OCI-LY7 (cell line): ENCODE measurements at regions not wholly inside any gene's neighbourhood (a gene's known extent, or its start where the extent isn't known, plus 50 kb on each side); places are given as distances from the start of the nearest gene placed in this dataset.

ENCODE experiments used
- BruUV-seq: library from RNA; stranded (reverse); fragments of 400-500 nt; replicated peaks from 2 replicates; lab custom pipeline; 2021; lab: Mats Ljungman, UMichigan
- CTCF ChIA-PET: fragments of 300-600 bp; sonication (Branson Sonifier 250); formaldehyde crosslinking; loops from one replicate; lab custom pipeline; 2022; ENCODE audit warnings: antibody characterized with exemption; ENCODE audit not compliant: unreplicated experiment; lab: Charles Lee
- POLR2A ChIA-PET: fragments of 300-600 bp; sonication (Branson Sonifier 250); formaldehyde crosslinking; loops from one replicate; lab custom pipeline; 2022; ENCODE audit warnings: antibody characterized with exemption; lab: Charles Lee
- DNase-seq: peaks from one replicate; pipeline ENCODE4 v3.0.0-alpha.2; 2015; ENCODE audit warnings: low spot score
- H2AFZ ChIP-seq: fragments of 200-600 bp; sonication (generic), shearing (Covaris generic); 2 replicates; pipeline ENCODE4 v1.6.1; 2014; ENCODE audit warnings: mild to moderate bottlenecking, antibody characterized with exemption, low read length, moderate library complexity
- H3K27ac ChIP-seq: fragments of 200-600 bp; sonication (generic); 2 replicates; pipeline ENCODE4 v1.5.1; 2014; ENCODE audit warnings: mixed run types, low read depth, mild to moderate bottlenecking, moderate library complexity, low read length, inconsistent platforms; ENCODE audit not compliant: poor library complexity, severe bottlenecking
- H3K36me3 ChIP-seq: fragments of 200-600 bp; sonication (generic); 2 replicates; pipeline ENCODE4 v1.6.1; 2014; ENCODE audit warnings: mild to moderate bottlenecking, antibody characterized with exemption, low read length, moderate library complexity, mixed read lengths; ENCODE audit not compliant: insufficient read depth
- H3K4me1 ChIP-seq: fragments of 200-600 bp; sonication (generic); 2 replicates; pipeline ENCODE4 v1.5.1; 2014; ENCODE audit warnings: mild to moderate bottlenecking, low read length; ENCODE audit not compliant: insufficient read depth, poor library complexity, severe bottlenecking
- H3K4me2 ChIP-seq: fragments of 200-600 bp; sonication (generic); 2 replicates; pipeline ENCODE4 v1.6.1; 2014; ENCODE audit warnings: mild to moderate bottlenecking, low read length
- H3K4me3 ChIP-seq: fragments of 200-600 bp; sonication (generic); 2 replicates; pipeline ENCODE4 v1.5.1; 2014; ENCODE audit warnings: mild to moderate bottlenecking, low read depth, low read length; ENCODE audit not compliant: poor library complexity, severe bottlenecking
- H3K79me2 ChIP-seq: fragments of 200-600 bp; sonication (generic); 2 replicates; pipeline ENCODE4 v1.6.1; 2016; ENCODE audit warnings: low read depth, mild to moderate bottlenecking, low read length, moderate library complexity, mixed read lengths; ENCODE audit not compliant: insufficient read depth
- H3K9me2 ChIP-seq: fragments of 200-600 bp; sonication (generic); 2 replicates; pipeline ENCODE4 v1.6.1; 2016; ENCODE audit warnings: mild to moderate bottlenecking, low read length, mixed read lengths; ENCODE audit not compliant: insufficient read depth
- H3K9me3 ChIP-seq: fragments of 200-600 bp; sonication (generic); 2 replicates; pipeline ENCODE4 v1.6.1; 2014; ENCODE audit warnings: mild to moderate bottlenecking, mixed run types, low read length, mixed read lengths
- H4K20me1 ChIP-seq: fragments of 200-600 bp; sonication (generic); 2 replicates; pipeline ENCODE4 v1.6.1; 2014; ENCODE audit warnings: mild to moderate bottlenecking, antibody characterized with exemption, low read length, moderate library complexity, mixed read lengths; ENCODE audit not compliant: insufficient read depth
- EZH2phosphoT487 ChIP-seq: fragments of 200-600 bp; sonication (generic); IDR thresholded peaks from 2 replicates; pipeline ENCODE4 v1.6.1; 2018; ENCODE audit warnings: low read depth, borderline replicate concordance, mild to moderate bottlenecking, mixed run types, antibody characterized with exemption, low read length, moderate library complexity, mixed read lengths
- intact Hi-C: fragments of 100-400 bp; cut with micrococcal nuclease; formaldehyde crosslinking; loops from one replicate; pipeline ENCODE4 v1.10.0; 2022; ENCODE audit not compliant: unreplicated experiment
- TF ChIP-seq, protein P1 (sequence below): fragments of 200-600 bp; sonication (generic); conservative IDR thresholded peaks from 2 replicates; pipeline ENCODE4 v1.5.1; 2014; ENCODE audit warnings: mild to moderate bottlenecking, antibody characterized with exemption, low read length, moderate library complexity, mixed read lengths

DNA sequence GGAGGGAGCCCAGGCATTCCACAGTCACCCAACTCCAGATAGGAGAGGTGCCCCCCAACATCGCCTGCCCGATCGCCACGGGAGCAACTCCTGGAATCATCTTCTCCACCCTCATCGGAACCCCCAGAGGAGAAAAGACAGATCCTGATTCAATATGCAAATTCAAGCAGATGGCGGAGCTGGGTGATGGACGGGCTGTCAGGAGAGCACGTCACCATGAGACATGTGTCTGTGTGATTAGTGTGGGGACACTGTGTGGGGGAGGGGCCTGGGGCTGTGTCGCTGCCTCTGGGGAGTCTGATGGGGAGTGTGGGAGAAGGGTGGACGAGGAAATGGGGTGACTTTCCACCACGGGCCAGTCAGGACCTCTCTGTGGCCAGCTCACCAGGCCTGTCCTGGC lies 90.2 kb upstream of the CSF3R start:
- no peak overlapping the region for H2AFZ ChIP-seq
- intact Hi-C loops, result no loop called here
- no peaks in the 10 kb centered on the region for H3K9me3 ChIP-seq
- H3K9me2 ChIP-seq, result no peaks in the 10 kb centered on the region
- H3K36me3 ChIP-seq, result no peaks in the 10 kb centered on the region
- H3K79me2 ChIP-seq, result no peaks in the 10 kb centered on the region
- H3K4me2 ChIP-seq, result no peak overlapping the region
- DNase-seq, result no peak
- POLR2A ChIA-PET, result no interaction called here
- H4K20me1 ChIP-seq, result no peaks in the 10 kb centered on the region
- BruUV-seq, result no TSS peak
- no peaks in the 10 kb centered on the region for H3K4me1 ChIP-seq
- no peak overlapping the region for H3K27ac ChIP-seq
- CTCF ChIA-PET, result no interaction called here
- no peak overlapping the region for H3K4me3 ChIP-seq
- TF ChIP-seq, protein P1, sequence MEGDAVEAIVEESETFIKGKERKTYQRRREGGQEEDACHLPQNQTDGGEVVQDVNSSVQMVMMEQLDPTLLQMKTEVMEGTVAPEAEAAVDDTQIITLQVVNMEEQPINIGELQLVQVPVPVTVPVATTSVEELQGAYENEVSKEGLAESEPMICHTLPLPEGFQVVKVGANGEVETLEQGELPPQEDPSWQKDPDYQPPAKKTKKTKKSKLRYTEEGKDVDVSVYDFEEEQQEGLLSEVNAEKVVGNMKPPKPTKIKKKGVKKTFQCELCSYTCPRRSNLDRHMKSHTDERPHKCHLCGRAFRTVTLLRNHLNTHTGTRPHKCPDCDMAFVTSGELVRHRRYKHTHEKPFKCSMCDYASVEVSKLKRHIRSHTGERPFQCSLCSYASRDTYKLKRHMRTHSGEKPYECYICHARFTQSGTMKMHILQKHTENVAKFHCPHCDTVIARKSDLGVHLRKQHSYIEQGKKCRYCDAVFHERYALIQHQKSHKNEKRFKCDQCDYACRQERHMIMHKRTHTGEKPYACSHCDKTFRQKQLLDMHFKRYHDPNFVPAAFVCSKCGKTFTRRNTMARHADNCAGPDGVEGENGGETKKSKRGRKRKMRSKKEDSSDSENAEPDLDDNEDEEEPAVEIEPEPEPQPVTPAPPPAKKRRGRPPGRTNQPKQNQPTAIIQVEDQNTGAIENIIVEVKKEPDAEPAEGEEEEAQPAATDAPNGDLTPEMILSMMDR, result no peak
- TF ChIP-seq EZH2phosphoT487, result no peak

DNA sequence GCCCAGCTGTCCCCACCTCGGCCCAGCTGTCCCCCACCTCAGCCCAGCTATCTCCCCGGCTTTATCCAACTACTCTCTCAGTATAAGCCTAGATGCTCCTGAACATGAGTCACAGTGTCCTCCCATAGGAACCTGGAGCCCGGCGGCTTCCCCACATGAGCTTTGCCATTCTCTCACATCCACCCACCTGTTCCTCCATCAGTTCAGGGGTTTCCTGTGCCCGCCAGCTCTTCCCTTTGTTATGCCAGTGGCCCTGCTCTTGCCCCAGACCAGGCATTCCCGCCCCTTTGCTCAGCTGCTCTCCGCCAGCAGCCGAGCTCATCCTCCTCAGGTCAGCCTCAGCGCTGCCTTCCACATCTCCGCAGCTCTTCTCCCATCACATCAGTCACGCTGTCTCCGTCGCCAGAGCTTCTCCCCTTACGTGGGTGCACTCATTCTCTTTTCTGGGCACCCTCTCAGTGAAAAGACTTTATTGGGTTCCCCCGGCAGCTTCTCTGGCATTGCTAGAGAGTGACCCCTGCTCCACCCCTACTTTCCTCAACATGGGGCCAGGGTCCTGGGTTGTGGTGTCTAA lies 89.5 kb upstream of the CSF3R start:
- Histone ChIP-seq H4K20me1 (no peaks in the 10 kb centered on the region), H3K36me3 (no peaks in the 10 kb centered on the region), H3K4me1 (no peaks in the 10 kb centered on the region), H3K79me2 (no peaks in the 10 kb centered on the region), H3K9me2 (no peaks in the 10 kb centered on the region), H3K27ac (no peak overlapping the region), H3K9me3 (no peaks in the 10 kb centered on the region), H3K4me2 (no peak overlapping the region), H3K4me3 (no peak overlapping the region), H2AFZ (no peak overlapping the region)
- intact Hi-C loops, result no loop called here
- POLR2A ChIA-PET, result interaction anchor here (0.7 kb wide), 1 partner anchor 1722 kb away, joined by 4 read pairs; no protein-coding TSS in a partner anchor
- no TSS peak for BruUV-seq
- CTCF ChIA-PET, result no interaction called here
- TF ChIP-seq, protein P1, result no peak
- no peak for TF ChIP-seq EZH2phosphoT487
- DNase-seq, result no peak

DNA sequence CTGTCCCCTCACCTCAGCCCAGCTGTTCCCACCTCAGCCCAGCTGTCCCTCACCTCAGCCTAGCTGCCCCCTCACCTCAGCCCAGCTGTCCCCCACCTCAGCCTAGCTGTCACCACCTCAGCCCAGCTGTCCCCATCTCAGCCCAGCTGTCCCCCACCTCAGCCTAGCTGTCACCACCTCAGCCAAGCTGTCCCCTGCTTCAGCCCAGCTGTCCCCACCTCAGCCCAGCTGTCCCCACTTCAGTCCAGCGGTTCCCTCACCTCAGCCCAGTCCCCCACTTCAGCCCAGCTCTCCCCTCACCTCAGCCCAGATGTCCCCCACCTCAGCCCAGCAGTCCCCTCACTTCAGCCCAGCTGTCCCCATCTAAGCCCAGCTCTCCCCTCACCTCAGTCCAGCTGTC lies 88.4 kb upstream of the CSF3R start:
- Histone ChIP-seq H3K4me1 (no peaks in the 10 kb centered on the region), H2AFZ (no peak overlapping the region), H3K79me2 (no peaks in the 10 kb centered on the region), H3K9me2 (no peaks in the 10 kb centered on the region), H3K9me3 (no peaks in the 10 kb centered on the region), H3K4me3 (no peak overlapping the region), H3K4me2 (no peak overlapping the region), H3K36me3 (no peaks in the 10 kb centered on the region), H3K27ac (no peak overlapping the region), H4K20me1 (no peaks in the 10 kb centered on the region)
- POLR2A ChIA-PET, result no interaction called here
- TF ChIP-seq EZH2phosphoT487, result no peak
- TF ChIP-seq, protein P1, result no peak
- CTCF ChIA-PET, result interaction anchor here (0.6 kb wide), 1 partner anchor 679 kb away, joined by 3 read pairs; no protein-coding TSS in a partner anchor
- BruUV-seq, result no TSS peak
- intact Hi-C loops, result no loop called here
- no peak for DNase-seq
